Ishikawa (cell line): ENCODE measurements at regions not wholly inside any gene's neighbourhood (a gene's known extent, or its start where the extent isn't known, plus 50 kb on each side); places are given as distances from the start of the nearest gene placed in this dataset.

Experiments
- CEBPB ChIP-seq: IDR thresholded peaks from 2 replicates; pipeline ENCODE4 v1.6.1; 2012
- CREB1 ChIP-seq: IDR thresholded peaks from 2 replicates; pipeline ENCODE4 v1.6.1; 2012; ENCODE audit warnings: low read depth
- EP300 ChIP-seq: IDR thresholded peaks from 2 replicates; pipeline ENCODE4 v1.6.1; 2012; ENCODE audit warnings: borderline replicate concordance
- FOXM1 ChIP-seq: IDR thresholded peaks from 2 replicates; pipeline ENCODE4 v1.6.1; 2012; ENCODE audit warnings: low read depth, borderline replicate concordance
- RAD21 ChIP-seq: IDR thresholded peaks from 2 replicates; pipeline ENCODE4 v1.6.1; 2012; ENCODE audit warnings: low read depth
- TAF1 ChIP-seq: IDR thresholded peaks from 2 replicates; pipeline ENCODE4 v1.6.1; 2012; ENCODE audit warnings: low read depth, mild to moderate bottlenecking
- TCF12 ChIP-seq: IDR thresholded peaks from 2 replicates; pipeline ENCODE4 v1.6.1; 2012; ENCODE audit warnings: low read depth
- YY1 ChIP-seq: IDR thresholded peaks from 2 replicates; pipeline ENCODE4 v1.6.1; 2012; ENCODE audit warnings: low read depth
- ZBTB7A ChIP-seq: IDR thresholded peaks from 2 replicates; pipeline ENCODE4 v1.6.1; 2012; ENCODE audit warnings: low read depth

- TF ChIP-seq EP300, result no peak
- TF ChIP-seq CEBPB, result no peak
- no peak for TF ChIP-seq ZBTB7A
- 0 out of 2 replicates have a peak, but pooled peaks have one; percentile 6 for TF ChIP-seq FOXM1
- TF ChIP-seq RAD21, result no peak
- TF ChIP-seq TAF1, result no peak
- no peak for TF ChIP-seq TCF12
- no peak for TF ChIP-seq CREB1
- TF ChIP-seq YY1, result no peak
Measured at GRCh38 chr17:72462407-72462806, 341.6 kb downstream of the SOX9 start.
